NCI-H187 treated with DMSO at 0.1 percent for 48 hours (cell line): ENCODE measurements at regions not wholly inside any gene's neighbourhood (a gene's known extent, or its start where the extent isn't known, plus 50 kb on each side); places are given as distances from the start of the nearest gene placed in this dataset.
A peak's percentile ranks its signal among the peaks of the same experiment; 100 is the strongest.
"Not testable (repeated sequence)": the region's sequence is repeated elsewhere in the genome, so short reads cannot be mapped to it uniquely, and the experiment has no call there.

Source experiments
- DNase-seq: peaks from one replicate; lab custom pipeline; 2025; lab: John Stamatoyannopoulos, UW

DNA sequence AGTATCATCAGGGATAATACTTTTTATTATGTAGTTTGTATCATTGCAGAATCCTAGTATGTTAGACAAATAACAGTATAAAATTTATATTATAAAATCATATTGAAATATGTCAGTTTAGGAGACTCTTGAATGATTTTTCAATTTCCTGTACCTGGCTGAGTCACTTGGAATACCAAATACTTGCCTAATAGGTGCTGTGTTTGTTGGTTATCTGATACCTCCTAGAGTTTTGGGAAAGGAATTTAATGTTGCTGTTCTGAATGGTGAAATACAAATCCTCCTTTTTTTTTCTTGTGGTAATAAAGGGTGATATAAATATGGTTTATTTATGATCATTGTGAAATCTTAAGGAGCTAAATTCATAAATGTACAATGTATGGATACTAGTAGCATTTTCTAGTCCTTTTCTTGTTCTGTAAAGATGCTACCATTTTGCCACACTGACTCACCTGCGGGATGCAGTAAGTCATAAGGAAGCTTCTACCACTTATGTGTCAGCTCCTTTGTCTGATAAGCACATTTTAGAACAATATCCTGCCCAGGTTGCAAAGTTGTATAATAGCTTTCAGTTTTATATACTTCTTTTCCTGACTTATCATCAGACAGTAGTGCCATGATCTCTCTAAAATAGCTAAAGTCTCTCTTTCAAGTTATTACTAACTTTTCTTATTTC is 465.5 kb downstream of the XIRP2 start:
- DNase-seq = no peak

- peak; percentile 77 for DNase-seq
Observed at GRCh38 chr2:167345559-167345958, 457.3 kb downstream of the XIRP2 start.

DNA sequence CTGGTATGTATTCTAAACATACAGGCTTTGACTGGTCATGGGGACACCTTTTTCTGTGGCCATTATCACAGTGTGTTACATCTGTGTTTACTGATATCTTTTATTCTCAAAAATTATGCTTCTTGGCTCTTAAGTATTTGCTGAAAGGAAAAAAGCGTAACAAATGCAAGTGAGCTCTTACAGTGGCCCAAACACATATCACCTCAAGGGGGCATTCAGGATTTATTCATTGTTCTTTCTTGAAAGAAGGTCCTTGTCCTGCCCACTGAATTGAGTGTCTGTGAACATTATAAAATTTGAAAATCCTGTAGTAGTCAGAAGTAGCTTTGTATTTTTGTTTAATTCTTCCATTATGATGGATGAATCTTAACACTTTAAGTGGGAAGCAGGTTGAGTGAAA is 454.5 kb downstream of the XIRP2 start:
- peak; percentile 18 for DNase-seq

- no peak for DNase-seq
Observed at GRCh38 chr2:167340322-167340721, 452.0 kb downstream of the XIRP2 start.

DNA sequence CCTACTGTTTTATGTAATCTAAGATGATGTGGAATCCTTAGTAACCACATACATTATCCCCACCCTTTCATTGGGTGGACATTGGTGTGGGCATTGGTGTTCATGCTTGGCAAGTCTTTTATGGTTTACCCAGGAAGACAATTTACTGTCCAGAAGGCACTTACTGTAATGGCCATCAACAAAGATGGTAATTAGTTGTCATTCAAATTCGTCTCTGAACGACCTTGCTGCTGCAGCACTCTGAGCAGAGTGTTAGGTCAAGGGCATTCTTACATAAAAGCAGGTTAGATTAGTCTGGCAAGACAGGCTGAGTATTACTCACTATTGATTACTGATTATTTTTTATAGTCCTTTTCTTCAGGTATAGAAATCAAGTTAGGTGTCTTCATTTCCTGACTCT is 447.9 kb downstream of the XIRP2 start:
- DNase-seq = no peak

GRCh38 chr2:167335541-167335992 is 447.3 kb downstream of the XIRP2 start:
- DNase-seq = no peak

DNA sequence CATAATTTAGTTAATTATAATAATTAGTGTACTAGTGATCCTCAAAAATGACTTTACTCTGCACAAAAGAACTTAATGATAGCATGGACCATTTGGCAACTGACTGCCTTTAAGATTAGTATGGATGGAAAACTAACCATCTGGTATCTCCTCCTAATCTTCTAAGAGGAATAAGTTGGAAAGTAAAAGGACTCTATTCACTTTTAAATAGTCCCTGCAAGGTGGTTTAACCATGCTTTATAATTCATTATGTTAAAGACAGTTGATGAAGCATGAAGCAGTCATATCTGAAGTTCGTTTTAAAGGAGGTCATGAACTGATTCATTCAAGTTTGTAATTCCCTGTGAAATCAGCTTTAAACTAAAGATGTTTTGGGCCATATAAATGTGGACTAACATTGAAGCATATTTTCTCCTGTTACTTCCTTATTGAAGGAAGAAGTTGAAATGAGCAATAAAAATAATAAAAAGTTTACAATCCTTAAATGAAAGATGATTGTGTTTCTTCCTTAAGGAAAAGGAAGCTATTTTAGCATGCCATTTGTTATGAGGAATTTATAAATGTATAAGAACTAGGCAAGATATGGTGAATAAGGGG is 446.0 kb downstream of the XIRP2 start:
- no peak for DNase-seq

DNA sequence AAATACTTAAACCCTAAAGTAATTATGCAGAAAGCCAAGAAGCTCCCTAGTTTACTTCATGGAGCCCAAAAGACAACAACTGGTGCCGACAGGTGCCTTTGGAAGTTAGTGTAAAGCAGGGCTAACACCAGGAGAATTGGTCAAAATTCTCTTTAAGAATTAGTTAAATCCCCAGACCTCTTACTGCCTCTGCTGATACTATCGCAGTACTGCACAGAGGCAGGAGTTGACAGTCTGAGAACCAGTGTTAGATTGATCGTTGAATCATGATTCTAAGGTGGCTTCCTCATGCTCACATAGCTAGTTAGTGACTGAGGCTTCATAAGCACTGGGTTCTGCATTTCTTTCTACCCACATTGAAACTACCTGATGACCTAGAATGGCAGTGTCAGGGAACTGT is 445.0 kb downstream of the XIRP2 start:
- DNase-seq = no peak

- DNase-seq = no peak
Observed at GRCh38 chr2:167332358-167332757, 444.1 kb downstream of the XIRP2 start.

GRCh38 chr2:167331636-167332232 is 443.5 kb downstream of the XIRP2 start:
- DNase-seq = no peak

- not testable (repeated sequence) for DNase-seq
Observed at GRCh38 chr2:167328808-167329207, 440.5 kb downstream of the XIRP2 start.

DNA sequence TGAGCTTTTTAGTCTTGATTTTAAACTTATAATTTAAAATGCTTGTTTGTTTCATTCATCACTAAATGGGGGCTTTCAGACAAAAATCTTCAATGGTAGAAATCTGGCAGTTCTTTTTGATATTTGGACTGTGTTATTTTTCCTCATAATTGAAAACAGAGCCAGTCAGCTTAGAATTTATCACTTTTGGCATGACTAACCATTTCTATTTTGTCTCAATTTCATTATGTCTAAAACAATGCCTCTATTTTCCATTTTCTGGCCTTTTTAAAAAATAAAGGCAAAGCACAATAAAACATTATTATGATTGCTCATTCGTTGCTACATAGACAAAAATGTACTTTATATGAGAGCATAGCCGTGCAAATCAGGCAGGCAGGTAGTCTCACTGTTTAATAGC is 434.5 kb downstream of the XIRP2 start:
- DNase-seq = no peak

GRCh38 chr2:167318581-167318980 is 430.3 kb downstream of the XIRP2 start:
- no peak for DNase-seq

GRCh38 chr2:167310442-167310841 is 422.2 kb downstream of the XIRP2 start:
- no peak for DNase-seq
